H54 (cell line): ENCODE measurements at regions not wholly inside any gene's neighbourhood (a gene's known extent, or its start where the extent isn't known, plus 50 kb on each side); places are given as distances from the start of the nearest gene placed in this dataset.
"Not testable (repeated sequence)": the region's sequence is repeated elsewhere in the genome, so short reads cannot be mapped to it uniquely, and the experiment has no call there.

Experiments
- DNase-seq: peaks from one replicate; pipeline ENCODE4 v3.0.0; 2011; ENCODE audit warnings: low spot score, mixed read lengths; ENCODE audit not compliant: insufficient read length
- FAIRE-seq: peaks from 3 replicates; lab custom pipeline; 2011; peaks lifted over from hg19 to GRCh38; lab: Jason Lieb, UNC
- POLR2A ChIP-seq: IDR thresholded peaks from 2 replicates; pipeline ENCODE4 v1.6.1; 2011; ENCODE audit warnings: low read depth, mild to moderate bottlenecking, low read length

DNA sequence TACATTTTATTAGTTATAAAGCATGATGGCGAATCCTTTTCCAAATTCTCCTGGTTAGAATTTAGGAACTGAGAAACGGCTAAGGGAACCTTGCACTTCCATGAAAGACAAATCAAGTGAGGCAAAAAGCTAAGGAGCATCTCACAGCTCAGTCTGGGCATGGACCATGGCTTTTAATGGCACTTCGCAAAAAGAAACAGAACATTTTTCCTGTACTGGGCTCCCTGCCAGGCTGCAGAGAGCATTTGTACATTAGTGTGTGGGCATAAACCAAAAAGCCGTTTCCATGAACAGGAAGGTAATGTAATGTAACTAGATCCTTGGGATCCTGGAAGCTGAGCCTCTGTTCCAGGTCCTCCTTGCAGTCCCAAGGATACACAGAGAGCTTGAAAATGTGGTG is 354.2 kb downstream of the MRPS30 start:
- no peak for TF ChIP-seq POLR2A
- no peak for FAIRE-seq

GRCh38 chr5:45171563-45171962 is 362.8 kb downstream of the MRPS30 start:
- TF ChIP-seq POLR2A, result no peak
- FAIRE-seq, result peak; percentile 84
- DNase-seq, result no peak

More for the DNA sequence above, 354.2 kb downstream of the MRPS30 start:
- no peak for DNase-seq

DNA sequence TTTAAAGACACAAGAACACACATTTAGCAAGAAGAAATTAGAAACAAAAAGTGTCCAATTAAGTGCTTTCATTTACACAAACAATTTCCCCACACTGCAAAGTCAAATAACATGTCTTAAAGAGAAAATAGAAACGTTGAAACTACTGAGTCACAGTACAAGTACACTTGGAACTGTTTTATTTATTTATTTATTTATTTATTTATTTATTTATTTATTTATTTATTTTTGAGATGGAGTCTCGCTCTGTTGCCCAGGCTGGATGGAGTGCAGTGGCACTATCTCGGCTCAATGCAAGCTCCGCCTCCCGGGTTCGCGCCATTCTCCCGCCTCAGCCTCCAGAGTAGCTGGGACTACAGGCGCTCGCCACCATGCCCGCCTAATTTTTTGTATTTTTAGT is 363.9 kb downstream of the MRPS30 start:
- FAIRE-seq, DNase-seq: not testable (repeated sequence)

GRCh38 chr5:45179686-45180085 is 370.9 kb downstream of the MRPS30 start:
- no peak for FAIRE-seq
- TF ChIP-seq POLR2A, result no peak

GRCh38 chr5:45189042-45189441 is 380.3 kb downstream of the MRPS30 start:
- TF ChIP-seq POLR2A, result no peak
- FAIRE-seq (no peak), DNase-seq (no peak)

More at GRCh38 chr5:45179686-45180085, 370.9 kb downstream of the MRPS30 start:
- DNase-seq, result no peak

- DNase-seq, result no peak
- TF ChIP-seq POLR2A, result no peak
- FAIRE-seq, result no peak
Measured at GRCh38 chr5:45189481-45189880, 380.7 kb downstream of the MRPS30 start.

- no peak for TF ChIP-seq POLR2A
- FAIRE-seq (no peak), DNase-seq (no peak)
Measured at GRCh38 chr5:45195026-45195425, 386.3 kb downstream of the MRPS30 start.
